HG03039 (cell line): ENCODE measurements at regions not wholly inside any gene's neighbourhood (a gene's known extent, or its start where the extent isn't known, plus 50 kb on each side); places are given as distances from the start of the nearest gene placed in this dataset.

Source experiments
- ATAC-seq: cut with Tn5 transposase; IDR thresholded peaks from one replicate; pipeline ENCODE4 v1.9.1; 2021; ENCODE audit warnings: mild to moderate bottlenecking, moderate library complexity; ENCODE audit not compliant: unreplicated experiment

DNA sequence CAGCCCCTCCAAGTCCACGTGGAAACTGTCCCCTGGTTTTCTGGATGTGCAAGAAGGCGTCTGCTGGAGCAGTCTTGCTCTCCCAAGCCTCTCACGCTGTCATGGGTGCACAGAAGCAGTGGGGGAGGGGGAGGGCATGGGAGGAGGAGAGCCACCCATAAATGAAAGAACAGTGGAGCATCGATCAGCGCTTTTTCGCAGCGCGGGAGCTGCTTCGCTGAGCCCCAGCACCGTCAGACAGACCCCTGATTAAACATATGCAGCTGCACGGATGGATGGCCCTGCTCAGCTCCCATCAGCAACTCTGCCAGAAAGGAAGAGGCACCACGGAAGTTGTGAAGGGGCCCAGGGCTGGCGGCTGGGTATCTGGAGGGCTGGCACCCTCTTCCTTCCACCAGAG lies 264.9 kb downstream of the UQCRFS1 start:
- no peak for ATAC-seq

DNA sequence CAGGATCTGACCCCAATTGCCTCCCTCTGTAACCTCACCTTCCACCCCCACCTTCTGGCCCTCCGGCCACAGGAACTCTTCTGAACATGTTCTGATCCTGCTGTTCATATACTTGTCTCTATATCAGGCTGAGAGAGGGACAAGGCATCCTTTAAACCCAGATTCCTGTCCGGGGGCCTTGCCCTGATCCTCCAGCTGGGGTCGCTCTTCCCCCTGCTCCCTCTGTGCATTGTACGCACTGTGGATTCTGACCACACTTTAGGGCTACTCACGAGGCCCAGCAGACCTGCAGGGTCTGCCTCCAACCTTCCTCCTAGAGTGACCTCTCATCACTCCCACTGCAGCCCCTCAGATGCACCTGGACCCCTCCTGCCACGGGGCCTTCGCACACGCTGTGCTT lies 269.3 kb downstream of the UQCRFS1 start:
- ATAC-seq, result no peak

DNA sequence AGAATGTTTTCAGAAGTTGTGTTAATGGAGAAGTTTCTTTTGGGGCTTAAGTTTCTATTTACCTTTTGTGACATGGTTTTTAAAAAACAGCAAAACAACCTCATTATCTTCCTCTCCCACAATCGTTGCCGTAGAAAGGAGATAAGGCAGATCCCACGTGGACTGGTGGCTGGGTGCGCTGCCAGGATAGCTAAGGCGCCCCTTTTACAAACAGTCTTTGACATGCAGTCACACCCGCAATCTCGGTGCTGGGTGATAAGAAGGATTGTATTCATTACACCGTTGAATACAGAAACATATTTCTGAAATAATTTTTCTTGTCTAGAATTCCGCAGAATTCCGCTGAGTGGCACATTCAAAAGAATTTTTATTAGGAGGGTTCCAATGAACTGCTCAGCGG lies 271.1 kb downstream of the UQCRFS1 start:
- no peak for ATAC-seq

DNA sequence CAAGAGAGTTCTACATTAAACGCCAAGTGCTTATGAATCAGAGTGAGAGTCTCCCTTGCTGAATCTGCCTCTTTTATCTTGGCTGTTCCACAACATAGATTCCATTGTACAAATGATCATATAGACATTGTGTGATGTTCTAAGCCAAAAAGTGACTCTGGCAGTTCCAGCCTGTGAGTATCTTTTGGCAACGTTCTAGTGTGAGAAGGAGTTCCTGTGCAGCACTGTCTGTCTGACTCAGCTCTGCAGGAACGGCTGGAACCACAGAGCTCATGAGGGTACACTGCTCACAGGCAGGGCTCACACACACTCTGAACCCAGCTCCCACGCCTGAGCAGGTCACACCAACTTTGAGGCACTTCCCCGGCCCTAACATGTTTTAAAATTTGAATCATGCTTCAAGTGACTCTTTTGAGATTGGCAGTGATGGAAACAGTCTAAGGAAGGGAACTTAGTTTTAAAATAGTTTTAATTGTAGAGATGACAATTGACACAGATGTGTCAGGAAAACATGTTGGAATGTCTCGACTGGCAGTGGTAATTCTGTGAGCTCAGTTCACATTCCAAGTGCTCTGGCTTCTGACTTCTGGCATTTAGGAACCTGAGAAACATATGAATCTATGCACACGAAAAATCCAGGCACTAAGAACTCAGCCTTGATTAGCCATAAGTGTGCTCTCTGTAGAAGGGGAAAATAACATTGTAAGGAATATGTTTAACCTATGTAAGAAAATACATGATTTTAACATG lies 272.0 kb downstream of the UQCRFS1 start:
- ATAC-seq, result no peak

DNA sequence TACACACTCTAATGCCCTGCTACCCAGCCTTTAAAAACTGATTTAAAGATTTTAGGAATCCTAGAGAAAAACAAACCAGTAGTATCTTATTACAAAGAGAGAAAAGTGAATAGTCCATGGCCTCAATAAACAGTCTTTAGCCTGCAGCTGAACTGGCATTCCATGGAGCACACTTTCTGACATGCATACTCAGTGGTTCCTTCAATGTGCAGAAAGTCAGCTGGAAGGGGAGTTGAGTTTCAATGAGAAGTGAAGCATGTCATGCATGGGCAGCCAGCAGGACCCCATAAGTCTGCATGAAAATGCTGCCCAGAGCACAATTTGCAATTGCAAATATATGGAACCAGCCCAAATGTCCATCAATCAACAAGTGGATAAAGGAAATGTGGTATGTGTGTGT lies 273.7 kb downstream of the UQCRFS1 start:
- ATAC-seq, result no peak

DNA sequence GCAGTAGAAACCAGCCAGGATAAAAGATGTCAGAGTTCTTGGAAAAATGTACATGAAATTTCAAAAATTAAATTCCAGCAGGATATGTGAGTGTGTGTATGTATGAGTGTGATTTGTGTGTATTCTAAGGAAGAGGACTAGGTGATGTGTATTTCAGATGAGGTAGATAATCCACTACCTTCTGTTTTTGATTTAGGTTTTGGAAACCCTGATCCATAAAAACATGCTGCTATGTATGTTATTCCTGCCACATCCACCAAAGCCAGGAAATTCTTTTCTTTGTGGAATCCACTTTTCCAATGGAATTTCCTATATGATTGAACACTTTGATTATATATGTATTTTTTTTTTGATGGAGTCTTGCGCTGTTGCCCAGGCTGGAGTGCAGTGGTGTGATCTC lies 276.9 kb downstream of the UQCRFS1 start:
- no peak for ATAC-seq

DNA sequence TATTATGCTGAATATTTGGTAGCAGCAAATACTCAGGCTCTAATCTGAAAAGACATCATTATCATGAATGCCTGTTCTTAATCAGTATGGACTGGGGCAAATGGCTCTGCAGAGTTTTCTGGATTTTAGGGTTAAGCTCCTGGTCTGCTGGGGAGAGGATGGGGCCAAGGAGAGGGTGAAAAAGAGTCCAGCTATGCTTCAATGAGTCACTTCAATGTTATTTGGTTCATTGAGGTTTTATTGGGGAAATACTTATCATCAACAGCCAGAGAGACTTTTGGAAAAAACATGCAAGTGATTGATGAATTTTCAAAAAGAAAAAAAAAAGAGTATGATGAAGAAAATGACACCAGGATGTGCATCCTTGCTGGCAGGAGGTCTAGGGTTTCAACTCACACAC lies 278.3 kb downstream of the UQCRFS1 start:
- ATAC-seq, result no peak

DNA sequence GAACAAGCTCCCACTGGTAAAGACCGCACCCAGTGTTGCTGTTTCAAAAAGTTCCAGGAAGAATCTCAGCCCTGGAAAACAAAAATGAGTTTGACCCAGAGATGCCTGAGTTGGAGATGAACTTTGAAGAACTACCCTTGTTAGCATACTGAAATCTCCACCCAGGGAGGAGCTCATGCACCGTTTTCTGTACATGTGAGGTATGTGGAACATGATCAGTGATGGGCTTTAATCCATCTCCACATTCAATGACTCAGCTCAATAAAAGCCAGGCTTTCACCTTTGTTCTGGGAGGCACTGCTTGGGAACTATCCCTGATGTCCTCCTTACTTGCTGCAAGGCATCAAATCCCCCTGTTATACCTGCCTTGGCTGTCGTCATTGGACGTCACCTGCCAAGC lies 279.9 kb downstream of the UQCRFS1 start:
- no peak for ATAC-seq

DNA sequence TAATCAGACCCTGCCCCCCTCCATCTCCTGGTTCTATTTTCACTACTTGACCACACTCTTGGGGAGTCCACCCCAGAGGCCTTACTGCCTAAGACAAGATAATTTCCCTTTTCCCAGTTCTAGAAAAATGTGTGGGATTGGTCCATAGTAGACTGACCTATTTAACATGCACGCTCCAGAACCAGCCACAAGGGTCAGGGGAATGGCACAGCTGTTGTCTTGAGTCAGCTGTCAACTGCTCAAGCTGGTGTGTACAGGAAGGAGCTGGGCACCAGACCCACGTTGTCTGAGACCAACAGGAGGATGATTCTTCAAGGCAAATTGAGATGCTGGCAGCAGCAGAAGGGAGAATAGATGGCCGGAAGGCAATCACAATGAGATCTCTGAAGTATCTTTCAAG lies 280.5 kb downstream of the UQCRFS1 start:
- no peak for ATAC-seq

DNA sequence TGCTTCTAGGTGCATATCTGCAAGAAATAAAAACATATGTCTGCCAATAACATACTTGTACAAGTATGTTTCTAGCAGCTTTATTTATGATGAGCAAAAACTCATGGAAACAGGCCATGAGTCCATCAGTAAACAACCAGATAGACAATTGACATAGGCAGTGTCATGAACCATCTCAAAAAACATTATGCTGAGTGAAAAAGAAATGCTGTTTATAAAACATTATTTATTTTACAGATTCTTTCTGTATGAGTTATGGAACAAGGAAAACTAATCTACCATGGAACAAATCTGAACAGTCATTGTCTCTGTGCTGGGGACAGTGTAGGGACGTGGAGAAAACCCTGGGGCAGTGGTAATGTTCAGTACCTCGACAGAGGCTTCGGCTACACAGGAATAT lies 283.9 kb downstream of the UQCRFS1 start:
- no peak for ATAC-seq

DNA sequence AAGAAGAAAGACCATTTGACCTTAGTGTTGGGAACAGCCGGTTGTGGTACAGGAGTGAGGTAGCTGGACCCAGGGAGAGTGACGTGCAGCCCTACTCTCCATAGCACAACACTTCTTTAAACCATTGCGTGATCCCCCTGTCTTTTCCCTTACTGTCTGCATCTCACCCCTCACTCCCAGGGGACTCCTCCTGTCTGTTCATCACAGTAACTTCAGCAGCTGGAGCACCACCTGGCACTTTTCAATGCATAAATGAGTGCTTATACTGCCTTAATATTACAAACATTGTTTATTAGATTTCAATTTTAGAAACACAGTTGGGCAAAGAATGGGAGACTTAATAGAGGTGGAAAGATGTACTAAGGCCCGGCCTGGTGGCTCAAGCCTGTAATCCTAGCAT lies 285.5 kb downstream of the UQCRFS1 start:
- no peak for ATAC-seq

DNA sequence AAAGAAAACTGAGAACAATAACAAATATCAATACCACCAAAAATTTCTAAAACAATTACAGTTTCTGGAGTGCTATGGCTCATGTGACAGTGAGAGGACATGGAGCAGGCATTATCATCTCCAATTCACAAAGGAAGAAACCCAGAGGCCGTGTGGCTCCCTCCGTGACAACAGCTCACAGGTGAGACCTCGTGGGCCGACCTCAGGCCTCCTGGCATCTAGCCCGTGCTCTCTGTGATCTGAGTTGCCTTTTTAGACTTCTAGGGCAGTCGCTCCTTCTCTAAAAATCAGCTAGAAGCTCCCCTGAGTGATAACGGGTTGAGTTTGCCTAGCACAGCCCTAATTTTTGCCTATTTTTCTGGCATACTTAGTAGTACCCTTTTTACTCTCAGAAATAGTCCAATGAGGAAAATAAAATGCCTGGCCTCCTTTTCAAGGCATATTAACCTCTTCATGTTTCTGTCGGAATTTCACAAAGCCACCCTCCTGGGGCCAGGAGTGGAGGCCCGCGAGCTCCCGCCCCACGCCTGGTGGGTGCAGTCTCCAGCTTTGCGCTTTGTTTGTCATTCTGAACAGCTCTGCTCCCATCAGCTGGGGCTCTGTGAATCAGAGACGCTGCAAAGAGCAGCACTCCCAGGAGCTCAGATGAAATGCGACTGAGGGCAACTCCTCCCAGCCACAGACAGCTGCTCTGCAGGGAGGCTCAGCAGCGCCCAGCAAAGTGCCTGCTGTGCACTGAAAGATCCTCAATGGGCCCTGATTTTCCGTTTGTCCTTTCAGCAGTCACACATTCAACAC lies 292.5 kb downstream of the UQCRFS1 start:
- no peak for ATAC-seq

DNA sequence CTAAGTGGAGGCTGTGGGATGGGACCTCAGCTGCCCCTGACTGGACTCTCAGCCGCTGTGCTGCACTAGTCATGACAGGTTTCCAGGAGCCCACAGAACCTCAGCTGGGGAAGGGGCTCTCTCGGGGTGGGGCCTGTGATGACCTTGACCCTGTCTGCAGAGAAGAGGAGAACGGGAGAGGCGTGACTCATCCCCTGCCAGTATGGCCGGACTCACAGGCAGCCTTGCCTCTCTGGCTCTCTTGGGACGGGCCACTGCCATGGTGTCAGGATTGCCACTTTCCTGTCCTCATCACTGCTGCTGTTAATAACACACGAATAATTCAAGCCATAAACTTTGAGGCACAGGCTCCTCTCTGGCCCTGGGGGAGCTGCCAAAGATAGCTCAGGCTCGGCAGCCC lies 295.3 kb downstream of the UQCRFS1 start:
- no peak for ATAC-seq

DNA sequence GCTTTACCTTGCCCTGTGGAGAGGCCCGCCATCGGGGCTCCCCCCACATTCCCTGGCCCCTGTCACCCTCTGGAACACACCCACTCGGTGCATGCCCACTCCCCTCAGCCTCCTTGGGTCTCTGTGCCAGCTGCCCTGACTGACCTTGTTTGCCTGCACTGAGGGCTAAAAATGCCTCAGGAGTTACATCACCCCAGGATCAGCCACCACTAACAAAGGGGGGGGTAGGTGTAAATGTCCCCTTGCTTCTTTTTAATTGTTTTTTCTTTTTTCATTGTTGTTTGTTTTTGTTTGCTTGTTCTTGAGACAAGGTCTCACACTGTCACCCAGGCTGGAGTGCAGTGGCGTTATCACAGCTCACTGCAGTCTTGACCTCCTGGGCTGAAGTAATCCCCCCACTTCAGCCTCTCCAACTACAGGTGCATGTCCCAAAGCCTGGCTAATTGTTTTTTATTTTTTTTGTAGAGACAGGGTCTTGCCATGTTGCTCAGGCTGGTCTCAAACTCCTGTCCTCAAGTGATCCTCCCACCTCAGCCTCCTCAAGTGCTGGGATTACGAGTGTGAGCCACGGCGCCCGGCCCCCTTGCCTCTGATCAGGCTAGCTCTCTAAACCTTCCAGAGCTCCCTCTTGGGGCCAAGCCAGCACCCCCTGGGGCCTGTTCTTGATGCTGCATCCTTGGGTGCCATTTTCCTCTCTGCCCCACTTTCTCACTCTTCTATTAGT lies 297.1 kb downstream of the UQCRFS1 start:
- ATAC-seq, result no peak

DNA sequence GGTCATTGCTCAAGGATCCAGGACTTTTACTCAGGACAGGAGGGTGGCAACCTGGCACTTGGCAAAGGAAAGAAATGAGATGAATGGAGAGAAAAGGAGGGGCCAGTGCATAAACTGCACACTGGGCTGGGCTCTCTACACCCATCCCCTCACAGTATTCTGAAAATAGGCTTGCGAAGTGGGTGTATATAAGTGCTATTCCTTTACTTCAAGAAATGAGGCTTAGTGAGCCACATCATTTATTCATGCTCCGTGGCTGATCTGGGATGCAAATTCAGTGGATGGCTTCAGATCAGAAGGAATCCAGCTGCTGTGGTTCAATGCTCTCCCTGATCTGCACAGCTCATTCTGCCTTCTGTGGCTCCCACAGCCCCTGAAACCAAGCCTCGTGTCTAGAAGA lies 297.7 kb downstream of the UQCRFS1 start:
- no peak for ATAC-seq

DNA sequence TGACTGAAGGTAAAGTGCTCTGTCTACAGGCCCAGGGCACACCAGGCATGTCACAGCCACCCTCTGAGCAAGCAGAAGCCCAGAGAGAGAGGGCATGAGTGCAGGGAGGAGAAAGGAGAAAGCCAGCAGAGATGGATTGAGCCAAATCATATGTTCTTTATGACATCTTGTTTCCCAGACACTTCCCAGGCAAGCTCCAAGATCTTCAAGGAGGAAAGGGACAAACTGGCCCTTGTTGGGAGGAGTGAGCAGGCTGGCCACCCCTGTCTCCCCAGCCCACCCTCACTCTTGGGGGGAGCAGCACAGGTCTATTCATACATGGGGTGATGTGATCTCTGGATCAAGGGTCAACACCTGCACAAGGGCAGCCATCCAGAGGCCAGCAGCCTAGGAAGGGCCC lies 298.8 kb downstream of the UQCRFS1 start:
- ATAC-seq, result no peak

DNA sequence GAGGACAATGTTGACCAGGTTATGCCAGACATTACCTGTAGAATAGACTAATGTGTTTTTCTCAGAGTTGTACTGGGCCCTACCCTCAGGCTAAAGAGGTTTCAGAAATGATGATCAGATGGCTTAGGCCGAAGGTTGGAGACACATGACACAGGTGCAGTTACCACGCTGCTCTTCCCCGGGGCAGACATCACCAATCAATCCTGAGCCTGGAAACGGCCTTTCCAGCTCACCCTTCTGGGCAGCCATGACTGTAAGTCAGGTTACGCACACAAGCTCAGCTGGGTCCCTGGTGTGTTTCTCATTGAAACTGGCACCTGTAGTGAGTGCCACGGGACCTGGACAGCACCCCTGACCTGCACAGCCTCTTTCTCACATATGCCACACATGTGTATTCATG lies 299.3 kb downstream of the UQCRFS1 start:
- no peak for ATAC-seq

DNA sequence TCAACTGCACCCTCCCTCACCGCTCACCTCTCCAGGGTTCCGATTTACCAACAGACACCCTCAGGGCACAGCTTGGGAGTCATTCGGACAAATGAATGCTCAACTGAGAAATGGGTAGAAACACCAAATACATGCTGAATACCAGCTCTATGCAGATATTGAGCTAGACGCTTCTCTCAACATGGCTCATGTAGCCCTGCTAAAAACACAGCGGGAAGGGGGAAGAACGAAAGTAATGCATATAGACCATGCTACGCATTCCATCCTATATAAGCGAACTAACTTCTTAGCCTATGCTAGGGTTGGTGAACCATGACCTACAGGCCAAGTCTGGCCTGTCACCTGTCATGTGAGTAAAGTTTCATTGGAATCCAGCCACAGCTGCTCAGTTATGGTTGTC lies 304.0 kb downstream of the UQCRFS1 start:
- no peak for ATAC-seq

DNA sequence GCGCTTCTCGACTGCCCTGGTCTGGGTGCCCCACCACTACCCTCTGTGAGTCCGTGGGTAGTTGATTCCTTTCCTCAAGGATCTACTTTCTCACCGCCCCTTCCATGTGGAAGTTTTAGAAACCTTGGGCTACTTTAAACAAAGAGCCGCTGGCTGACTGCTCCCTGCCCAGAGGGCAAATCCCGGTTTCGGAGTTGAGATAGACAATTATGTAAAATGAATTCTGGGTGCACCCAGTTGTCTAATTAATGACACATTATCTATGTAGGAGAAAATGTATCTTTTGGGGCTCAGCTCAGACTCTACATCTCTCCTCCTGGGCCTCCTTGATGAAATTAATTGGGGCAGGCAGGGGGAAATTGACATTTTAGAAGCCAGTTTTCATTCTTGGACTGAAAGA lies 305.4 kb downstream of the UQCRFS1 start:
- no peak for ATAC-seq

DNA sequence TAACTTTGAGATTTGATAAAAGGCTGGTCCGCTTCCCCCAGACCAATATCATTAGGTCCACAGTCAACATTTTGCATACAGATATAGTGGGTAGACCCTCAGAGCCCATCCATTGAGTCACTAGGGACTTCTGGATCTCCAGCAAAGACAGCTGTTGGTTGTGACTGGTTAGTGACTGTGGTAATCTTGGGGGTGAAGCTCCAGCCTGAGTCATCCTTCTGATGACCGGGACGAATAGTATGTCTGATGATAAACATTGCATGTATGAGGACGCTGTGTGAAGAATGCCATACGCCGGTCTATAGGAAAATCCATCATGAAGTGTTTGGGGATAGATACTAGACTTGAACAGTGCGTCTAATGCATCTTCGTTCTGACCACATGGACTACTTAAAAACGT lies 307.0 kb downstream of the UQCRFS1 start:
- no peak for ATAC-seq

DNA sequence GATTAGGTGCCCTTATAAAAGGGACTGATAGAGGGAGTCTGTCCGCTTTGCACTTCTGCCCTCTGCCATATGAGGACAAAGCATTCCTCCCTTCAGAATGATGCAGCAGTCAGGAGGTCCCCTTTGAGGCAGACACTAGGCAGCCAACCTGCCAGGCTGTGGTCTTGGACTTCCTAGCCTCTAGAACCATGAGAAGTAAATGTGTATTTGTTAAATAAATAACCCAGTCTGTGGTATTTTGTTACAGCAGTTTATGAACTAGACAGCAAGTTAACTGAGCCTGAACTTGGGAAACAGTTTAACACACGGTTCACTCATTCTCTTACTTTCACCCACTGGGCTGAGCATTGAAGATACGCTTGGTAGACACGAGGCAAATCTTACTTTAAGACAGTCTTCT lies 313.2 kb downstream of the UQCRFS1 start:
- ATAC-seq, result no peak

DNA sequence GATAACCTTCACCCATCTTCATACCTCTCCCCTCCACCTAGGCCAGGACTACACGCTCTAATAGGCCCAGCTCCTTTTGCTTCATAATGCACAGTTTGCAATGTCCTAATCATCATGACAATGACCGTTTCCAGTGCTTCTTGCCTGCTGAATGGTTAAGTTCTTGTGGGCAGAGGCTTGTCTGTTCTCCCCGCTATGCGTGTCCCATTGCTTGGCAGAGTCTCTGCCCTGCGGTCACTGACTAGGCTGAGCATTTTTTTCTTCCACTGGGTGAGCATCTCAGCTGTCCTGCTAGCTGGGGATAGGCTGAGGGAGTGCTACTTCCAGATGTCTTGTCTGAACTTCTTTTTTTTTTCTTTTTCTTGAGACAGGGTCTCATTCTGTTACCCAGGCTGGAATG lies 314.7 kb downstream of the UQCRFS1 start:
- no peak for ATAC-seq
